Thyroid gland (tissue), 4 donors: ENCODE measurements at regions not wholly inside any gene's neighbourhood (a gene's known extent, or its start where the extent isn't known, plus 50 kb on each side); places are given as distances from the start of the nearest gene placed in this dataset.
"Not testable (repeated sequence)": the region's sequence is repeated elsewhere in the genome, so short reads cannot be mapped to it uniquely, and the experiment has no call there.

ENCODE experiments used
- DNase-seq, 2 donors: peaks; one replicate each; pipeline ENCODE4 v3.0.0-alpha.2; 2019
- H3K27ac ChIP-seq, 3 donors: fragments of 200-600 bp; sonication (generic); 1 replicate in 2 of 3; 2 replicates in 1 of 3; pipeline ENCODE4 v1.5.1; 2016 to 2019; ENCODE audit warnings: mild to moderate bottlenecking in 1 of 3, moderate library complexity in 1 of 3
- H3K27me3 ChIP-seq: fragments of 200-600 bp; sonication (generic); one replicate; pipeline ENCODE4 v1.5.1; 2019
- H3K36me3 ChIP-seq, 2 donors: fragments of 200-600 bp; sonication (generic); one replicate each; pipeline ENCODE4 v1.5.1; 2016 to 2019
- H3K4me1 ChIP-seq, 2 donors: fragments of 200-600 bp; sonication (generic); one replicate each; pipeline ENCODE4 v1.5.1; 2017 to 2019
- H3K4me3 ChIP-seq, 3 donors: fragments of 200-600 bp; sonication (generic); replicated peaks in 1 of 3; 1 replicate in 2 of 3; 2 replicates in 1 of 3; pipeline ENCODE4 v1.5.1; 2016; ENCODE audit warnings: mild to moderate bottlenecking in 1 of 3
- H3K9me3 ChIP-seq: fragments of 200-600 bp; sonication (generic); one replicate; pipeline ENCODE4 v1.5.1; 2017
- CTCF ChIP-seq, 6 experiments: fragments of 200-600 bp in 3 of 6; fragments of 450-650 bp in 3 of 6; sonication (generic) in 3 of 6; IDR thresholded peaks; one replicate each; pipeline ENCODE4 v1.5.1; 2016 to 2019; ENCODE audit warnings: antibody characterized with exemption in 6 of 6, mild to moderate bottlenecking in 2 of 6, inconsistent platforms in 1 of 6, moderate library complexity in 1 of 6
- POLR2A ChIP-seq, 2 donors: fragments of 450-650 bp; IDR thresholded peaks; one replicate each; pipeline ENCODE4 v1.6.1; 2017; ENCODE audit warnings: antibody characterized with exemption in 2 of 2, mild to moderate bottlenecking in 2 of 2, moderate library complexity in 1 of 2
- WGBS, 2 donors: methylation state at CpG; one replicate each; pipeline ENCODE4 v1.1.5; 2017; 5-methylcytosine and 5-hydroxymethylcytosine counted together
- intact Hi-C: fragments of 100-400 bp; cut with DNase I; formaldehyde crosslinking; loops from one replicate; pipeline ENCODE4 v1.15.1; 2023

GRCh38 chrX:13215729-13216128 lies 104.1 kb downstream of the ATXN3L start:
- no peak overlapping the region for H3K4me3 ChIP-seq
- no peak for DNase-seq
- H3K9me3 ChIP-seq = no peaks in the 10 kb centered on the region
- WGBS, 2 donors = 79 to 83% methylated on average over 4 of the region's 4 CpGs
- no peaks in the 10 kb centered on the region for H3K27me3 ChIP-seq
- H3K27ac ChIP-seq = no peak overlapping the region
- H3K36me3 ChIP-seq = no peaks in the 10 kb centered on the region
- no peaks in the 10 kb centered on the region for H3K4me1 ChIP-seq
- intact Hi-C loops = no loop called here
- no peak for TF ChIP-seq POLR2A (IDR thresholded peaks at IDR 0.05)

- intact Hi-C loops = no loop called here
- 67 to 94% methylated on average over 1 of the region's 1 CpG for WGBS, 2 donors
- Histone ChIP-seq H3K9me3 (no peaks in the 10 kb centered on the region), H3K27ac (no peak overlapping the region), H3K4me3 (no peak overlapping the region), H3K36me3 (no peaks in the 10 kb centered on the region), H3K4me1 (no peaks in the 10 kb centered on the region), H3K27me3 (no peaks in the 10 kb centered on the region)
- TF ChIP-seq CTCF (IDR thresholded peaks at IDR 0.05) (no peak), POLR2A (IDR thresholded peaks at IDR 0.05) (no peak)
- no peak for DNase-seq
Observed at GRCh38 chrX:13212191-13212651, 107.6 kb downstream of the ATXN3L start.

- H3K27me3 ChIP-seq, H3K36me3 ChIP-seq, H3K27ac ChIP-seq, H3K9me3 ChIP-seq, intact Hi-C loops, H3K4me1 ChIP-seq, DNase-seq, H3K4me3 ChIP-seq: not testable (repeated sequence)
- WGBS, 2 donors = 94 to 100% methylated on average over 3 of the region's 3 CpGs
Observed at GRCh38 chrX:13210142-13210541, 109.7 kb downstream of the ATXN3L start.

GRCh38 chrX:13209704-13210103 lies 110.1 kb downstream of the ATXN3L start:
- H3K4me1 ChIP-seq, H3K9me3 ChIP-seq, H3K36me3 ChIP-seq, DNase-seq, intact Hi-C loops, H3K4me3 ChIP-seq, H3K27ac ChIP-seq, H3K27me3 ChIP-seq: not testable (repeated sequence)
- WGBS, 2 donors = 96 to 98% methylated on average over 2 of the region's 2 CpGs

- TF ChIP-seq POLR2A (IDR thresholded peaks at IDR 0.05) (no peak), CTCF (IDR thresholded peaks at IDR 0.05) (no peak)
- H3K27ac ChIP-seq = no peak overlapping the region
- DNase-seq = no peak
- 94 to 95% methylated on average over 3 of the region's 3 CpGs for WGBS, 2 donors
- intact Hi-C loops = no loop called here
- no peaks in the 10 kb centered on the region for H3K9me3 ChIP-seq
- H3K4me1 ChIP-seq = no peaks in the 10 kb centered on the region
- no peaks in the 10 kb centered on the region for H3K36me3 ChIP-seq
- no peak overlapping the region for H3K4me3 ChIP-seq
- H3K27me3 ChIP-seq = no peaks in the 10 kb centered on the region
Observed at GRCh38 chrX:13208281-13208935, 111.4 kb downstream of the ATXN3L start.

- Histone ChIP-seq H3K27ac (no peak overlapping the region), H3K27me3 (no peaks in the 10 kb centered on the region), H3K9me3 (no peaks in the 10 kb centered on the region), H3K36me3 (no peaks in the 10 kb centered on the region), H3K4me3 (no peak overlapping the region), H3K4me1 (no peaks in the 10 kb centered on the region)
- intact Hi-C loops = no loop called here
- no peak for DNase-seq
- WGBS, 2 donors = 79 to 81% methylated on average over 5 of the region's 5 CpGs
- no peak for TF ChIP-seq POLR2A (IDR thresholded peaks at IDR 0.05)
Observed at GRCh38 chrX:13203271-13203670, 116.6 kb downstream of the ATXN3L start.

GRCh38 chrX:13201605-13202219 lies 118.1 kb downstream of the ATXN3L start:
- Histone ChIP-seq H3K36me3 (no peaks in the 10 kb centered on the region), H3K9me3 (no peaks in the 10 kb centered on the region), H3K27ac (no peak overlapping the region), H3K4me1 (peaks cover 0 to 3% of the 10 kb centered on the region in 2 donors), H3K27me3 (no peaks in the 10 kb centered on the region), H3K4me3 (no peak overlapping the region)
- no peak for DNase-seq
- no peak for TF ChIP-seq POLR2A (IDR thresholded peaks at IDR 0.05)
- TF ChIP-seq CTCF (IDR thresholded peaks at IDR 0.05) = no peak
- intact Hi-C loops = no loop called here
- 77 to 92% methylated on average over 14 of the region's 14 CpGs for WGBS, 2 donors
